Forelimb muscle (tissue), 1 donor: ENCODE measurements at regions not wholly inside any gene's neighbourhood (a gene's known extent, or its start where the extent isn't known, plus 50 kb on each side); places are given as distances from the start of the nearest gene placed in this dataset.

Experiments used
- DNase-seq: peaks from one replicate; pipeline ENCODE4 v3.0.0-alpha.2; 2013; ENCODE audit warnings: low read depth

DNA sequence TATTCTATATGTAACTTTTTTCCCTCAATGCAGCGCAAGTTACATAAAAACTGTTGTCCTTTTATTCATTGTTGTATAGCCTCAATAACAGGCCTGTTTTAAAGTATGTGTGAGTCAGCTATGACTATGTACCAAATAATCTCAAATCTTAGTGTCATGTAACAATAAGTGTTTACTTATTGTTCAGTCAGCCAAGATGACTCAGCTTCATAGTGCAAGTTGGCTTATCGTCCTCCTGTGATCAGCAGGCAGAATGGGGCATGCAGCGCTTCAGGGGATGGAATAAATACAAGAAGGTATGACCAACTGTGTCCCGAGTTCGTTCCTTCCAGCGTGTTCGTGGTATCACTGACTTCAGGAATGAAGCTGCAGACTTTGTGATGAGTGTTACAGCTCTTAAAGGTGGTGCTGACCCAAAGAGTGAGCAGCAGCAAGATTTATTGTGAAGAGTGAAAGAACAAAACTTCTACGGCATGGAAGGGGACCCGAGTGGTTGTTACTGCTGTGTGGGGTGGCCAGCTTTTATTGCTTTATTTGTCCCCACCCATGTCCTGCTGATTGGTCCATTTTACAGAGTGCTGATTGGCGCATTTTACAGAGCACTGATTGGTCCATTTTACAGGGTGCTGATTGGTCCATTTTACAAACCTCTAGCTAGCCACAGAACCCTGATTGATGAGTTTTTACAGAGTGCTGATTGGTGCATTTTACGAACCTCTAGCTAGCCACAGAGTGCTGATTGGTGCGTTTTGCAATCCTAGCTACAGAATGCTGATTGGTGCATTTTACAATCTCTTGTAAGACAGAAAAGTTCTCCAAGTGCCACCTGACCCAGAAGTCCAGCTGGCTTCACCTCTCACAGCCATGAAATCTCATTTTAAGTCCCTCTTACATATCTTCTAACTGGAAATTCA, 1016.0 kb downstream of the MCTP2 start:
- DNase-seq, result no peak

DNA sequence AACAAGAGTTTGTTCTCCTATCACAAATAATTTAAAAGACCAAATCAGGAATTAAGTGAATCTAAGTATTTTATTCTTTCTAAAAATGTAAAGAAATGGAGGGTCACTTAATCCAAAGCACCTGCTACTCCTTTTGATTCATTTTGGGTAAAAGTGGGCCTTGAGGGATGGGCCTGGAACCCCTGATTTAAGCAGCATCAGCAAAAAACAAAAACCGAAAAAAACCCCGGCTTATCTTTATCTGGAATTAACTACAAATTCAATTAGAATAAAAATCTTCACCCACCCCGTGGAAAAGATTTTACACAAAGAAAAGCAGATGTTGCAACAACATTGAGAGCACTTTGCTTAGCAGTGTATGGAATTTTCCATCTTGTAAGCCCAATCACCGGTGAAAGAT, 1018.2 kb downstream of the MCTP2 start:
- no peak for DNase-seq

DNA sequence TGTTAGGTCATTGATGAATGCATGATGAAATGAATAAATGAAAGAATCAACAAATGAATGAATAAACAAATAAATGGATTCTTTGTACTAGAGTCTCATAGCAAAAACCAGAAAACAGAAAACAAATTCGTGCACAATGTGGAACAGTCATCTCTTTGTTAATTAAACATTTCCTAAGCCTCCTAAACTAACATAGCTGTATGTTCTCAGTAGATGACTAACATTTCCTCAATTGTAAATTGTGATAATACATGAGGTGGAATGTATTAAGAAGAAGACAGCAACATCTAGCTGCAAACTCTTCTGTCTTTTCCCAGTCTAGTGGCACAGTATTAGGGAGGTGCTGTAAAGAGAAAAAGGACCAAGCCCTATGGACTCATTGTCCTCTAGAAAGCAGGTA, 1021.0 kb downstream of the MCTP2 start:
- DNase-seq, result no peak

DNA sequence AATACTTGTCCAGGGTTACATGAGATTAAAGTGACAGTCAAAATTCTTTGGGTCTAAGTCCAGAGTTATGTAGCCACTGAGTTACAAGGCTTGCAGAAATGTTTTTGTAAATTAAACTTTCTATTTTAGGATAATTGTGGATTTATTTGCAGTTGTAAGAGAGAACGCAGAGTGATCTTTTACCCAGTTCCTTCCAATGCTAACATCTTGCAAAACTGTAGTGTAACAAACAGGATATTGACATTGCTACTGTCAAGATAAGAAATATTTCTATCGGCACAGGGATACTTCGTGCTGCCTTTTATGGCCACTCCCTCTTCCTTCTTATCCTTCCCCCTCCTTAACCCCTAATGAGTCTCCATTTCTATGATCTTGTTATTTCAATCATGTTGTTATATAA, 1022.9 kb downstream of the MCTP2 start:
- DNase-seq, result no peak

DNA sequence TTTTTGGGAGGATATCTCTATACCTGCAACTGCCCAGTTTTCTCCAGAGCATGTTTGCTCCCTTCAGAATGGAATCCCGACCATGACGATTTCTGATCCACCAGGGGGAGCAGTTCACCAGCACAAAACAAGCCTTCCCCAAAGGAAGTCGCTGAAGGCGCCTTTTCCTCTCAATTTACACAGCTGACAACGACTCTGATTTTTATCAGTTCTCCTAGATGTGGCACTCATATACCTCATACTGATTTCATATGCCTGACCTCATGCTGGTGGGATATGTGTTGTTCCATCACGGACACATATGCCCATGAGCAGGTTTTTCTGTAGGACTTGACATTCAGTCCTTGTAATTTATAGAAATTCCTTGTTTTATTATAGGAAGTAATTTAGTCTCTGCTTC, 1028.2 kb downstream of the MCTP2 start:
- peak; percentile 62 for DNase-seq

DNA sequence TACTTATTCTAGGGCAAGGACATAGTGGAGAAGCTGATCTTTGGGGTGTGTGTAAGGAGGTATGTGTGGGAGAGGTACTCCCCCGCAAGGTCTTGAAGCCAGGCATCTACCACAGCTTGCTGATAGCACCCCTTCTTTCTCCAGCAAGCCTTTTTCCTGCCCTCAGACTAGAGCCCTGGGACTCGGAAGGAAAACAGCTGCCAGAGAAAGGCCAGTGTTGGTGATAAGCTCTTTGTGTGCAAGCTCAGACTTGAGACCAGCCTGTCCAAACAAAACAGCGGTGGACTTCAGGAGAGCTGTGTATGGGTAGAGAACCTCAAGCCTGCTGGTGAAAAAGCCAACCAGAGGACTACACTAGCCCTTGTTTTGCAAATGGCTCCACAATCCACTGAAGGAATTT, 1028.6 kb downstream of the MCTP2 start:
- DNase-seq, result no peak

DNA sequence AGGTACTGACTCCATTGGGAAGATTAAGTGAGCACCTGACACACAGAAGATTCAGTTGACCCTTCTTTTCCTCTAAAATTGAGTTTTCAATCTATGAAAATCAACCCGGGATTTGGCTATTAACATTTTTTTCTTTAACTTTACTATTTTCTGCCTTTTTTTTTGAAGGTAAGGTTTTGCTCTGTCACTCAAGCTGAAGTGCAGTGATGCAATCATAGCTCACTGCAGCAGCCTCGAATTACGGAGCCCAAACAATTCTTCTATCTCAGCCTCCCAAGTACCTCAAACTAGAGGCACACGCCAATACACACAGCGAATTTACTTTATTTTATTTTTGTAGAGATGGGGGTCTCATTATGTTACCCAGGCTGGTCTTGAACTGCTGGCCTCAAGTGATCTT, 1029.5 kb downstream of the MCTP2 start:
- no peak for DNase-seq

DNA sequence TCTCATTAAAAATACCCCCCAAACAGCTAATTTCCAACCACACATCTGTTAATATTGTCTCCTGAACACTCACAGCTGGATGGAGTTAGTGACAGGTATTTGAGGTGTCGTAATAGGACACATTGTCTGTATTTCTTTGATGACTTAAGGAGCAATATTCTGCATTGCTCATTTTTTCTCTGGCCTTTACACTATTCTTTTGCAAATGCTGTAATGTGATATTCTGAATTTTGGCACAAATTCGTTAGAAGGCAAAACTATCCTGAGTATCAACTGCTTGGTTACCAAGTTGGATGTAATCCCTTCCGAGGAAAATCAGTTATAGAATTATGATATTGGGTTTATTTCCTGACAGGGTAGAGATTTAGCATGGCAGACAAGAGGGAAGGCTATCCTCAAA, 1030.2 kb downstream of the MCTP2 start:
- DNase-seq, result no peak

DNA sequence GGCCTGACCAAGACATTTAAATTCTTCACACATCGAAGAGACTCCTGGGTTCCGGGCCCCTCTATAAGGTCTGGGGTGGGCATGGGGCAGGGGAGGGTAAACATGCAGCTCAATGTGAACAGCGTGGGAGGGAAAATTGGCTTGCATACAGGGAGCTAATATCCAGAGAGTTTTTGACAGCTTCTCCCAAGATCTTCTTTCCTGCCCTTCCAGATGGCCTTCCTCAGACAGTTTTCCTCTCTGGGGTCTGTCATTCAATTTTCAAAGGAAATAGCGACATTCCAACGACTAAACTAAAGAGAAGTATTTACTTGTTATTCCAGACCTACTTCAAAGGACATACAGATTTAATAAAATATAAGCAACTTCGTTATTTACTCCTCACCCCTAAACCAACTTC, 1030.6 kb downstream of the MCTP2 start:
- no peak for DNase-seq

DNA sequence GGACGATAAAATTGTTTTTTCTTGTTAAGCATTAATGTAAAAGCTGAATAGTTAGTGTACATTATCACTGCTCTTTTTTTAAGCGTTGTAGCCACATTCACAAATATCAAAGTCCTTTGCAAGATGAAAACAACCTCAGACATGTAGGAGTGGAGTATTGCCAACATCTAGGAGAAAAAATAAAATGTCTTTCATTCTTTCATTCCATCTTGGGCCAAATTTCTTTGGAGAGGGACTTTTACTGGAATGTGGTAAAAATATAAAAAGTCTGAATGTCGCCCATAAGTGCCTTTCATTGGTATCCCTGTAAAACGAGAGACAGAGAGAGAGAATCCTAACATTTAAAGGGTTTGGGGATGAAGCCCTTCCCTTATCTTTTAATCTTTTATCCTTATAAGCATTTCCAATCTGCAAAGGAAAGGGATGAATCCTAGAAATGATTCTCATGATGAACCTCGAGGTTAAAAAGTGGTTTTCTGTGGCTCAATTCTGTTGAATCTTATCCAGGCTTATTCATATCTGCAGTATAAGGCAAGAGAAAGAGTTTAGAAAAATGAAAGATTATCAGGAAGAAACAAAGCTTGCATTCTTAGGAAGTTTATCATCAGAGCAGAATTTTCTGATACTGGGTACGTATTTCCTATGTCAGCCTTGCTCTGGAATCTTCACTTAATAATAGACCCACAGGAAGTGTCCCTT, 1031.7 kb downstream of the MCTP2 start:
- no peak for DNase-seq

DNA sequence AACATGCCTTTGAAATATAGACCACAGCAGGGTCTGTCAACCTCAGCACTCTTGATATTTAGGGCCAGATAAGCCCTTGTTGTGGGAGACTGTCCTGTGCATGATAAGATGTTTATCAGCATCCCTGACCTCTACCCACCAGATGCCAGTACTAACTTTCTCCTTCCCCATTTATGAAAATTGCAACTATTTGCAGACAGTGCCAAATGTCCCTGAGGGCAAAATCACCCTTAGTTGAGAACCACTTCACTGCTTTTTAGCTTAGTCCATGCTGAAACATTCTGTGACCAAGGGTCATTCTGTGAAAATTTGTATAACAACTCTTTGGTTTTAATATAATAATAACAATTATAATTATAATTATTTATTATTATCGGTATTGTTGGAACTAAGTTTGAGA, 1032.4 kb downstream of the MCTP2 start:
- DNase-seq, result no peak

DNA sequence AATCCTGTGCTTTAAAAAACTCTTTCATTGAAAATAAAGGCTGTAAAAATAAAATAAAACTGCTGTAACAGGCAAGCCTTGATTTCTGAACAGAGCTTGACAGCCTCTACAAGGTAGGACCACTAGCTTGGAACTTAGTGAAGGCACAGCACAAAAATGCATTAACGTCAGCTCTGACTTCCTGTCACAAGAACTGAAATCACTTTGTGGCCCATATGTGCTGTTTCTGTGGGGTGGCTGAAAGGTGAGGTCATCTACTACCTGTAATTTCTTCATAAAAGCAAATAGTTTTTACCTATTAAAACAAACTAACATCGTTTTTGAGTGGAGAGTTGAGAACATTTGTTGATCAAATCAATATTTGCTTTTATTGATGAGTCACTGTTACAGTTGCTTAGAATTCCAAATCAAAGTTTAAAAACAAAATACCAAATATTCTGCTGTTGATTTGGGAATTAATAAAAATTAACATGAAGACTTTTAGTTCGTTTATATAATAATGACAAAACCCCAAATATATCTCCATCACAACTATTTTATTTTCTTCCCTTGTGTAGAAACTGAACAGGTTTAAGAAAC, 1034.1 kb downstream of the MCTP2 start:
- no peak for DNase-seq

DNA sequence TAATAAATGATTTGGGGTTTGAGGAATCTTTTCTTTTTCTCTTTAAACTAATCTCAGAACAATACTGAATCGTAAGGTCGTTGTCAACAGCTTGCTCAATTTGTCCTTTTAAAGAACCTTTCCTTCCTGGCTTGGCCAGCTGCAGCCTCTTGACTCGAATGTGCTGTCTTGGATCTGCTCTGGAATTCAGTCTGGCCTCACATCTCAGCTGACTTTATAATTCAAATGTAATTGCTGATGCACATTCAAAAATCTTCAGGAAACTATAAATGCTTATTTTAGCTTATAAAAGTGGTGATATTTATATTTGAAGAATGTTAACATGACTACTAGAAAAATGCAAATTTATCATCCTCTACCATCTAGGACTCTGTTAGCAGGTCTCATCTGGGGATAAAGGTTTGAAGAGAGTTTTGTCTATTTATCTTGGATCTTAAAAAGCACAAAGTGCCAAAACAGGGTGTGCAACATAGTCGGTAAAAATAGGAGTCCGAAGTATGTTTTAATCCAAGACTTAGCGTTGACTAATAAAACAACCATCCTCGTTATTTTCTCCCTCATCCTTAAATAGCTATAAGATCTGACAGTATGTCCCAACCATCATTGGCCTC, 1035.2 kb downstream of the MCTP2 start:
- peak; percentile 58 for DNase-seq

DNA sequence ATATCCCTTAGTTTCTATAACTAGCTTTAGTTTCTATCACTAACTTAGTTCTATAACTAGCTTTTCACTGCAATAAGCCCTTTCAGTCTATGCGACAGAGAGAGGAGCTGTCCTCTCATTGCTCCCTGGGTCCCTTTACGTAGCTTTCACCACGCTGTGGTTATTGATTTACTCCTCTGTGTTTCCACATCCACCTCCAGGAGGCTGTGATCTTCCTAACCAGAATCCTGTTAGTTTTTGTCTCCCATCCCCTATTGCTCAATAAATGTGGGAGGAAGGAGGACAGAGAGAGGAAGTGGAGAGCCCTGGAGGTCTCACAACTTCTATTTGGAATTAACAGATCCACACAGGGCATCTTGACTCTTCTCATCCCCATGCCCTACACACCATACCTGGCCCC, 1036.1 kb downstream of the MCTP2 start:
- no peak for DNase-seq

DNA sequence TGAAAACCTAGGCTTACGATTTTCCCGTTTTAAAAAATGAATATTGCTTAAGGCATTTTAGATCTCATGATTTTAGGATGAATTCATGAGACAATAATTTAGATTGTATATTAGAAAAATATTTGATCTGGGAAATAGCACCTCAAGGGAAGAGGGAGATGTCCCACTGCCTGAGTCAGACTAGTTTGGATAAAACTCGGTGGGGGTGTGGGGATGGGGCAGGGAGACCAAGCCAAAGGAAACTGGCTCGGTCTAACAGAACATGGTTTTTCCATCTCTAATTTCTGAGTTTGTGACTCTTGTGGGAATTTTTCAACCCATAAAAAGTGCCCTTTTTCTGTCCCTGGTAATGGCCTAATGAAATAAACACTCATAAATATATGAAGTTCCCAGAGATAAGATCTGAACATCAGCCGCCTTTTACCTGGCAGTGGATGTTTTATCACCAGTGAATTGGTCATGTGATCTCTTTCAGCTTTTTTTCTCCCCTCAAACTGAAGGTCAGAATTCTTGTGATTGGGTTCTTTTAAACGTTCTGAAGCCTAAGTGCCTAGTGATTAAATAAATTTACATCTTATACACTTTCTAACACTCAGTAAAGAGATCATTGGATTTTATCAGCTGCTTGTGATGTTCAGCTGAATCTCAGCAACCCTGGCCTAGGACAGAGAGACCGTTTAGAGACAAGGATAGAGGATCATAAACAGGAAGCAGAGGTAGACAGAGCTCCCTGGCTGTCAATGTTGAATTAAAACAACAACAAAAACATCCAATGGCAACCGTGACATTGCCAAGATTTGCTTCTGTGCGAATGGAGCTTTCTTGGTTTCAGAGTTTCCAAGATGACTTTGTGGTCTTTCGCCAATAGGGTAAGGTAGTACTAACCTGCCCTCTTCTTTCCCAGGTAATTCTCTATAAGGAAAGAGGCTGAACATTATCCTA, 1038.2 kb downstream of the MCTP2 start:
- DNase-seq, result no peak

DNA sequence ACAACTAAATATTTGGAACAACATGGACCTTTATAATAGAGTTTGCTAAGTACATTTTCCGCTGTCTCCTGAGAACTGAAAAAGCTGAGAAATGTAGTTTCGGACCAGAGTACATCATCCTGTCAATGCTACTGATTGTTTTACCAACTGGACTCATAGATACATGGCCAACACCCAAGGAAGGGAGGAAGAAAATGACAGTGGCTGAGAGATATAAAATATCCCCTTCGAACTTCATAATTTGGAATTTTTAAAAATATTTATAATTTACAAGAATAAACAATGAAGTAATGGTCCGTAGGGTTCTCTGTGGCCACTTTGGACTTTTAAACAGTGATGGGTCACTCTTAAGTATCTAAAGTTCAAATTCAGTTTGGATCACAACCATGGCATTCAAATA, 1042.7 kb downstream of the MCTP2 start:
- DNase-seq, result no peak

DNA sequence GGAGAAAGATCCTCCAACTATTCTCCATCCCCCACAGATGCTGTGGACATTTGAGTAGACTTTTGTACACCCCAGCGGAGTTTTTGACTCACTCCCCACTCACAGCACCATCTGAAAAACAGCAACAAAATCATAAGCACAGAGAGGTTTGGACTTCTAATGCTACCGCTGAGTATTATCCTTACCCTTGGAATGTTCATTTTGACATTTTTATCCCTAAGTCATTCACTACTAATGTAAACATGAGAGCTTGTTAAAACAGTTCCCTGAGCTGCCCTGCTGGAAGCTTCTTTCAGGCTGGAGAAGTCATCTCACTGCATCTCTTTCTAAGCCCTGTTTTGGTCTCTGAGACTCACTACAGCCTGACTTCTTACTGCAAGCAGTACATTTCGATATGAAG, 1045.9 kb downstream of the MCTP2 start:
- no peak for DNase-seq

DNA sequence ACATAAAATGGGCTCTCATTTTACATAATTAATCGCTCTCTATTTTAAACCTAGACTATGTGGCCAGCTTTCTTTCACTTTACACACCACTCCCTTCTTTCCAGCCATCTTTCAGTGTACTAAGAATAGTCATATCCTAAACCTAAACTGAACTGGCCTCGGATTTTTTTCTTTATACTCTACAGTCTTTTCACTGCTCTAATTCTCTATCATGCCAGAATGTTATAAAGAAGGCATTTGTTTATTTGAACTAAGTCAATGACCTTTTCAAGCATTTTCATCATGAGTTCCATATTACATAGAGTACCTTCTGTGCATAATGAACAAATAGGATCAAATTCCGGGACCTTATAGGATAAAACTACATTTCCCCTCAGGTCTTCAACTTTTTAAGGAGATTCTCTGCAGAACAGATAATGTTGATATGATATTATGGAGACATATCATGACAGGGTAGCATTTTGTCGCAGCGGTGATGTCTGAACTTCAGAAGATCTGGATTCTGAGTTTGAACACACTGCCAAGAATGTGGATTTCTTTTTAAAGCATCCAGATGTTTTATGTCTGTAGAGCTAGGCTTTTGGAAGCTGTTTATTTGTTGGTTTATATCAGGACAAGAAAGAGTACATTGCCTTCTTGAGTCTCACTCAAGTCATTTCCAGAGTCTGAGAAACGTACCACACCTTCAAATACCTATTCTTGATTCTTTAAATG, 1047.3 kb downstream of the MCTP2 start:
- no peak for DNase-seq

DNA sequence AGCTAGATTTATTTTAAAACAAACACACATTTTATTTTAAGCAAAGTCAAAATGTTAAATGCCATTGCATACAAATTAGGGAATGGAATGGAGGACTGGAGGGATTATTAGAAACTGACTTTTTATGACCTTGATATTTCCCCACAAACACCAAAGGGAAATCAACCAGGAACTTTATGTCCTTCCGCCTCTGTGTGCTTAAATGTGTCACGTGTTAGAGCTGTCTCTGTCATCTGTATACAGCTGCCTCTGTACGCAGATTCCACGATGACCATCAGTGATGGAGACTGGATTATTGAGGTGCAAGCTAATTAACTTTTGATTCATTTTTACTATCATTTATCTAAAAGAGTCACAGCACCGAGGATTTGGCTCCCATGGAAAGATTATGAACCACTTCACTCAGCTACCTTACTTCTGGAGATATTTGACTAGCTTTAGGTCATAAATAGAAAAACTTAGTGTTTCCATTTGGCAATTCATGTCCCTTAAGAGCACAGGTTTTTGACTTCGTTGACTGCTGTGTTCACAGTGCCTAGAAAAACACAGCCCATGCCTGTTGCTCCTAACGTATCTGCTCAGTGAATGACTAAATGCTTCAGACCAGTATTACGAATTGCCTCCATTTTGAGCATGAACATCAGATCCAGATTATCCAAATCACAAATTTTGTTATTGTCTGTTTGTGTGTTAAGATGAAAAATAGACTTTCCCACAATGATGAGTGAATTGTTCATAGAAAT, 1048.1 kb downstream of the MCTP2 start:
- no peak for DNase-seq

DNA sequence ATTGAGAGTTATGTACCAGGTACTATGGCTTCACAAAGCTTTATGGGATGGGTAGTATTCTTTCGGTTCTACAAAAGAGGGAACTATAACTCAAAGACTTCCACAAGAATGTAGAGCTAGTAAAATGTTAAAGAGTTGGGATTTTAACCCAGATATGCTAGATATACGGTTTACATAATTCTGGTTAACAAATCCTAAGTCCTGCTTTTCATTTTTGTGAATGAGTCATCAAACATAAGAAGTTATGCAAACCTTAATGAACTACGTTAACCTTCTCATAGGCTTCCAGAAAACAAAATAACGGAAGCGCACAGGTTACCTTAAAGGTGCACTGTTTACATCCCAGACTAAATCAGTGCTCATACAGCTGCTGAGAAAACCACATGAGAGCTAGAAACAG, 1049.3 kb downstream of the MCTP2 start:
- DNase-seq, result no peak
